GM23248 (cell line): ENCODE measurements at regions not wholly inside any gene's neighbourhood (a gene's known extent, or its start where the extent isn't known, plus 50 kb on each side); places are given as distances from the start of the nearest gene placed in this dataset.

Experiments used
- EZH2 ChIP-seq: fragments of 200-600 bp; sonication (generic); IDR thresholded peaks from 2 replicates; pipeline ENCODE4 v1.6.1; 2018; ENCODE audit warnings: antibody characterized with exemption, mild to moderate bottlenecking; ENCODE audit not compliant: insufficient read depth, poor library complexity, severe bottlenecking
- EZH2phosphoT487 ChIP-seq: fragments of 200-600 bp; sonication (generic); IDR thresholded peaks from 2 replicates; pipeline ENCODE4 v1.6.1; 2018; ENCODE audit warnings: antibody characterized with exemption, moderate library complexity, mild to moderate bottlenecking, low read depth; ENCODE audit not compliant: insufficient read depth

DNA sequence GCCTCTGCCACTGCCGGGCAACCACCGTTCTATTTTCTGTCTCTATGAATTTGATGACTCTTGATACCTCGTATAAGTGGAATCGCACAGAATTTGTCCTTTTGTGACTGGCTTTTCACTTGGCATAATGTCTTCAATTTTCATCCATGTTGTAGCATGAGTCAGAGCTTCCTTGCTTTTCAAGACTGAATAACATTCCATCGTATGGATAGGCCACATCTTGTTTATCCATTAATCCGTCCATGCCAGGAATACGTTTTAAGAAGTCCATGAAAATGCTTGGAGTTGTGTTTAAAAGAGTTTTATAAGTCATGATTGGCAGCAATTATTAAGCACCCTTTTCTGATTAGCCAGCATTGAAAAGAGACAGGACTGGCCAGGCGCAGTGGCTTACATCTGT lies 53.6 kb upstream of the CLDN10 start:
- no peak for TF ChIP-seq EZH2
- no peak for TF ChIP-seq EZH2phosphoT487
